Neural cell (in vitro differentiated cells): ENCODE measurements at regions not wholly inside any gene's neighbourhood (a gene's known extent, or its start where the extent isn't known, plus 50 kb on each side); places are given as distances from the start of the nearest gene placed in this dataset.

ENCODE experiments used
- H2AFZ ChIP-seq: fragments of 200-600, 300-800 bp; sonication (generic), shearing (Covaris generic); 2 replicates; pipeline ENCODE4 v1.6.0; 2014; ENCODE audit warnings: low read depth, mild to moderate bottlenecking, antibody characterized with exemption, low read length, moderate library complexity
- H3F3A ChIP-seq: fragments of 200-600 bp; shearing (Covaris generic); 2 replicates; pipeline ENCODE4 v1.6.1; 2016; ENCODE audit warnings: mild to moderate bottlenecking, moderate library complexity, mixed read lengths, antibody characterized with exemption, low read length; ENCODE audit not compliant: insufficient read depth, poor library complexity, severe bottlenecking
- H3K27ac ChIP-seq: fragments of 200-600, 300-800 bp; sonication (generic), shearing (Covaris generic); 2 replicates; pipeline ENCODE4 v1.5.1; 2014; ENCODE audit warnings: mild to moderate bottlenecking, low read length, moderate library complexity
- H3K27me3 ChIP-seq: fragments of 300-800, 200-600 bp; sonication (generic), shearing (Covaris generic); 2 replicates; pipeline ENCODE4 v1.6.0; 2014; ENCODE audit warnings: mild to moderate bottlenecking, low read depth, low read length, moderate library complexity; ENCODE audit not compliant: insufficient read depth
- H3K36me3 ChIP-seq: fragments of 300-800, 200-600 bp; sonication (generic), shearing (Covaris generic); 2 replicates; pipeline ENCODE4 v1.5.1; 2014; ENCODE audit warnings: mild to moderate bottlenecking, antibody characterized with exemption, low read length, moderate library complexity; ENCODE audit not compliant: insufficient read depth
- H3K4me2 ChIP-seq: fragments of 300-800, 200-600 bp; sonication (generic), shearing (Covaris generic); 2 replicates; pipeline ENCODE4 v1.6.0; 2014; ENCODE audit warnings: mild to moderate bottlenecking, low read length
- H3K4me3 ChIP-seq: fragments of 300-800, 200-600 bp; sonication (generic), shearing (Covaris generic); 2 replicates; pipeline ENCODE4 v1.5.1; 2014; ENCODE audit warnings: mild to moderate bottlenecking, low read length, moderate library complexity
- H3K79me2 ChIP-seq: fragments of 200-600 bp; shearing (Covaris generic); replicated peaks from 2 replicates; pipeline ENCODE4 v1.6.0; 2014; ENCODE audit warnings: mild to moderate bottlenecking, low read length, moderate library complexity; ENCODE audit not compliant: insufficient read depth
- H3K9ac ChIP-seq: fragments of 300-800, 200-600 bp; sonication (generic), shearing (Covaris generic); 2 replicates; pipeline ENCODE4 v1.6.1; 2016; ENCODE audit warnings: mild to moderate bottlenecking, low read length, mixed read lengths
- H3K9me2 ChIP-seq: fragments of 200-600 bp; shearing (Covaris generic); 2 replicates; pipeline ENCODE4 v1.6.1; 2016; ENCODE audit warnings: mild to moderate bottlenecking, low read length, mixed read lengths; ENCODE audit not compliant: insufficient read depth
- H3K9me3 ChIP-seq: fragments of 200-600, 300-800 bp; sonication (generic), shearing (Covaris generic); 2 replicates; pipeline ENCODE4 v1.6.1; 2016; ENCODE audit warnings: mild to moderate bottlenecking, mixed run types, low read length, moderate library complexity, mixed read lengths
- H4K20me1 ChIP-seq: fragments of 200-600 bp; shearing (Covaris generic); 2 replicates; pipeline ENCODE4 v1.6.1; 2016; ENCODE audit warnings: mild to moderate bottlenecking, mixed run types; ENCODE audit not compliant: insufficient read depth
- EP300 ChIP-seq: fragments of 450-650 bp; conservative IDR thresholded peaks from 2 replicates; pipeline ENCODE4 v1.6.1; 2014; ENCODE audit warnings: antibody characterized with exemption, mild to moderate bottlenecking, moderate library complexity; ENCODE audit not compliant: poor library complexity, severe bottlenecking
- EZH2 ChIP-seq: fragments of 200-600, 300-800 bp; shearing (Covaris generic), sonication (generic); IDR thresholded peaks from 2 replicates; pipeline ENCODE4 v1.6.1; 2014; ENCODE audit warnings: antibody characterized with exemption, low read length, borderline replicate concordance, mild to moderate bottlenecking; ENCODE audit not compliant: insufficient read depth, poor library complexity, severe bottlenecking
- MXI1 ChIP-seq: fragments of 450-650 bp; conservative IDR thresholded peaks from 2 replicates; pipeline ENCODE4 v1.6.1; 2014; ENCODE audit warnings: antibody characterized with exemption, mild to moderate bottlenecking; ENCODE audit not compliant: poor library complexity, severe bottlenecking
- POLR2AphosphoS5 ChIP-seq: IDR thresholded peaks from 2 replicates; pipeline ENCODE4 v1.6.1; 2012
- RAD21 ChIP-seq: fragments of 450-650 bp; conservative IDR thresholded peaks from 2 replicates; pipeline ENCODE4 v1.6.1; 2014; ENCODE audit warnings: antibody characterized with exemption, mild to moderate bottlenecking, moderate library complexity
- SMC3 ChIP-seq: fragments of 450-650 bp; conservative IDR thresholded peaks from 2 replicates; pipeline ENCODE4 v1.6.1; 2014; ENCODE audit warnings: antibody characterized with exemption, mild to moderate bottlenecking, moderate library complexity; ENCODE audit not compliant: poor library complexity
- TAF1 ChIP-seq: IDR thresholded peaks from 2 replicates; pipeline ENCODE4 v1.6.1; 2012; ENCODE audit warnings: low read depth
- TF ChIP-seq, protein P1 (sequence below): IDR thresholded peaks from 2 replicates; pipeline ENCODE4 v1.6.1; 2012; ENCODE audit warnings: borderline replicate concordance
- TF ChIP-seq, protein P2 (sequence below): fragments of 450-650 bp; IDR thresholded peaks from 2 replicates; pipeline ENCODE4 v1.5.1; 2014; ENCODE audit warnings: antibody characterized with exemption, mild to moderate bottlenecking, moderate library complexity; ENCODE audit not compliant: poor library complexity, severe bottlenecking

DNA sequence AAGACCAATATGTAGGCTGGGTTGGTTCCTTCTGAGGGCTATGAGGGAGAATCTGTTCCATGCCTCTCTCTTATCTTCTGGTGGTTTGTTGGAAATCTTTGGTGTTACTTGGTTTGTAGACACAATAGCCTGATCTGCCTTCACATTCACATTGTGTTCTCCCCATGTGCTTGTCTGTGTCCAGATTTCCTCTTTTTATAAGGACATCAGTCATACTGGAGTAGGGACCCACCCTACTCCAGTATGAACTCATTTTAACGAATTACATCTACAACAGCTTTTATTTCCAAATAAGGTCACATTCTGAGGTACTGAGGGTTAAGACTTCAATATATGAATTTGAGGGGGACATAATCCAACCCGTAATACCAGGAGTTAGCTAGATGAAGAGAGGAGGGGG, 75.9 kb downstream of the DISP1 start:
- TF ChIP-seq, protein P1, sequence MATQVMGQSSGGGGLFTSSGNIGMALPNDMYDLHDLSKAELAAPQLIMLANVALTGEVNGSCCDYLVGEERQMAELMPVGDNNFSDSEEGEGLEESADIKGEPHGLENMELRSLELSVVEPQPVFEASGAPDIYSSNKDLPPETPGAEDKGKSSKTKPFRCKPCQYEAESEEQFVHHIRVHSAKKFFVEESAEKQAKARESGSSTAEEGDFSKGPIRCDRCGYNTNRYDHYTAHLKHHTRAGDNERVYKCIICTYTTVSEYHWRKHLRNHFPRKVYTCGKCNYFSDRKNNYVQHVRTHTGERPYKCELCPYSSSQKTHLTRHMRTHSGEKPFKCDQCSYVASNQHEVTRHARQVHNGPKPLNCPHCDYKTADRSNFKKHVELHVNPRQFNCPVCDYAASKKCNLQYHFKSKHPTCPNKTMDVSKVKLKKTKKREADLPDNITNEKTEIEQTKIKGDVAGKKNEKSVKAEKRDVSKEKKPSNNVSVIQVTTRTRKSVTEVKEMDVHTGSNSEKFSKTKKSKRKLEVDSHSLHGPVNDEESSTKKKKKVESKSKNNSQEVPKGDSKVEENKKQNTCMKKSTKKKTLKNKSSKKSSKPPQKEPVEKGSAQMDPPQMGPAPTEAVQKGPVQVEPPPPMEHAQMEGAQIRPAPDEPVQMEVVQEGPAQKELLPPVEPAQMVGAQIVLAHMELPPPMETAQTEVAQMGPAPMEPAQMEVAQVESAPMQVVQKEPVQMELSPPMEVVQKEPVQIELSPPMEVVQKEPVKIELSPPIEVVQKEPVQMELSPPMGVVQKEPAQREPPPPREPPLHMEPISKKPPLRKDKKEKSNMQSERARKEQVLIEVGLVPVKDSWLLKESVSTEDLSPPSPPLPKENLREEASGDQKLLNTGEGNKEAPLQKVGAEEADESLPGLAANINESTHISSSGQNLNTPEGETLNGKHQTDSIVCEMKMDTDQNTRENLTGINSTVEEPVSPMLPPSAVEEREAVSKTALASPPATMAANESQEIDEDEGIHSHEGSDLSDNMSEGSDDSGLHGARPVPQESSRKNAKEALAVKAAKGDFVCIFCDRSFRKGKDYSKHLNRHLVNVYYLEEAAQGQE, result no peak
- TF ChIP-seq RAD21, result no peak
- TF ChIP-seq TAF1, result no peak
- TF ChIP-seq EP300, result no peak
- TF ChIP-seq POLR2AphosphoS5, result no peak
- TF ChIP-seq MXI1, result no peak
- no peak for TF ChIP-seq SMC3
- TF ChIP-seq, protein P2, sequence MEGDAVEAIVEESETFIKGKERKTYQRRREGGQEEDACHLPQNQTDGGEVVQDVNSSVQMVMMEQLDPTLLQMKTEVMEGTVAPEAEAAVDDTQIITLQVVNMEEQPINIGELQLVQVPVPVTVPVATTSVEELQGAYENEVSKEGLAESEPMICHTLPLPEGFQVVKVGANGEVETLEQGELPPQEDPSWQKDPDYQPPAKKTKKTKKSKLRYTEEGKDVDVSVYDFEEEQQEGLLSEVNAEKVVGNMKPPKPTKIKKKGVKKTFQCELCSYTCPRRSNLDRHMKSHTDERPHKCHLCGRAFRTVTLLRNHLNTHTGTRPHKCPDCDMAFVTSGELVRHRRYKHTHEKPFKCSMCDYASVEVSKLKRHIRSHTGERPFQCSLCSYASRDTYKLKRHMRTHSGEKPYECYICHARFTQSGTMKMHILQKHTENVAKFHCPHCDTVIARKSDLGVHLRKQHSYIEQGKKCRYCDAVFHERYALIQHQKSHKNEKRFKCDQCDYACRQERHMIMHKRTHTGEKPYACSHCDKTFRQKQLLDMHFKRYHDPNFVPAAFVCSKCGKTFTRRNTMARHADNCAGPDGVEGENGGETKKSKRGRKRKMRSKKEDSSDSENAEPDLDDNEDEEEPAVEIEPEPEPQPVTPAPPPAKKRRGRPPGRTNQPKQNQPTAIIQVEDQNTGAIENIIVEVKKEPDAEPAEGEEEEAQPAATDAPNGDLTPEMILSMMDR, result no peak
- TF ChIP-seq EZH2, result no peak
- Histone ChIP-seq H3K79me2 (no peaks in the 10 kb centered on the region), H3K9me2 (no peaks in the 10 kb centered on the region), H3K9me3 (no peaks in the 10 kb centered on the region), H3K27me3 (no peaks in the 10 kb centered on the region), H3F3A (no peaks in the 10 kb centered on the region), H2AFZ (no peak overlapping the region), H4K20me1 (no peaks in the 10 kb centered on the region), H3K4me2 (no peak overlapping the region), H3K36me3 (no peaks in the 10 kb centered on the region), H3K4me3 (no peak overlapping the region), H3K27ac (no peak overlapping the region), H3K9ac (no peak overlapping the region)

DNA sequence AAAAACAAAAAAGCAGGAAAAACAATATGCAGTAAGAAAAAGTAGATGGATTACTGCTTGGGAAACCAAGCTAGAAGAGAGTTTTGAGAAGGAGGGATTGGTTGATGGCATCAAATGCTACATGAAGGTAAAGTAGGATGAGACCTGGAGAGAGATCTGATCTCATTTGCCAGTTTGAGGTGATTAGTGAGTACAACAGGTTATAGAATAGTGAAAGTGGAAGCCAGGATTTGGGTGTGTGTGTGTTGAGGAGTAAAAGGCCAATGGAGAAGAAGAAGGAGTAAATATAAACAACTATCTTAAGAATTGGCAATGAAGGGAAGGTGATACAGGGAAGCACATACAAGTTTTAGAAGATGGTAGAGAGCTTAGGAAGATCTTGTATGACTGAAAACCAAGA, 76.7 kb downstream of the DISP1 start:
- H3K9me3 ChIP-seq, result no peaks in the 10 kb centered on the region
- H3K27ac ChIP-seq, result no peak overlapping the region
- TF ChIP-seq RAD21 (no peak), MXI1 (no peak), SMC3 (no peak), EP300 (no peak), TAF1 (no peak), EZH2 (no peak), POLR2AphosphoS5 (no peak)
- TF ChIP-seq, protein P2, result no peak
- TF ChIP-seq, protein P1, result no peak
- H3K79me2 ChIP-seq, result no peaks in the 10 kb centered on the region
- no peaks in the 10 kb centered on the region for H3K9me2 ChIP-seq
- H3K4me2 ChIP-seq, result no peak overlapping the region
- H3F3A ChIP-seq, result no peaks in the 10 kb centered on the region
- H4K20me1 ChIP-seq, result no peaks in the 10 kb centered on the region
- H3K4me3 ChIP-seq, result no peak overlapping the region
- no peak overlapping the region for H2AFZ ChIP-seq
- no peaks in the 10 kb centered on the region for H3K36me3 ChIP-seq
- no peaks in the 10 kb centered on the region for H3K27me3 ChIP-seq
- no peak overlapping the region for H3K9ac ChIP-seq
